IPS-NIHi7 (cell line): ENCODE measurements at regions not wholly inside any gene's neighbourhood (a gene's known extent, or its start where the extent isn't known, plus 50 kb on each side); places are given as distances from the start of the nearest gene placed in this dataset.
"Not testable (repeated sequence)": the region's sequence is repeated elsewhere in the genome, so short reads cannot be mapped to it uniquely, and the experiment has no call there.

Experiments used
- DNase-seq: peaks from one replicate; pipeline ENCODE4 v3.0.0; 2012; ENCODE audit warnings: mixed read lengths; ENCODE audit errors: extremely low spot score

DNA sequence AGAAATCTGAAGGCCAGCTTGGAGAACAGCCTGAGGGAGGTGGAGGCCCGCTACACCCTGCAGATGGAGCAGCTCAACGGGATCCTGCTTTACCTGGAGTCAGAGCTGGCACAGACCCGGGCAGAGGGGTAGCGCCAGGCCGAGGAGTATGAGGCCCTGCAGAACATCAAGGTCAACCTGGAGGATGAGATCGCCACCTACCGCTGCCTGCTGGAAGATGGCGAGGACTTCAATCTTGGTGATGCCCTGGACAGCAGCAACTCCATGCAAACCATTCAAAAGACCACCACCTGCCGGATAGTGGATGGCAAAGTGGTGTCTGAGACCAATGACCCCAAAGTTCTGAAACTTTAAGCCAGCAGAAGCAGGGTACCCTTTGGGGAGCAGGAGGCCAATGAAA, 318.4 kb downstream of the ZFHX3 start:
- DNase-seq: not testable (repeated sequence)

DNA sequence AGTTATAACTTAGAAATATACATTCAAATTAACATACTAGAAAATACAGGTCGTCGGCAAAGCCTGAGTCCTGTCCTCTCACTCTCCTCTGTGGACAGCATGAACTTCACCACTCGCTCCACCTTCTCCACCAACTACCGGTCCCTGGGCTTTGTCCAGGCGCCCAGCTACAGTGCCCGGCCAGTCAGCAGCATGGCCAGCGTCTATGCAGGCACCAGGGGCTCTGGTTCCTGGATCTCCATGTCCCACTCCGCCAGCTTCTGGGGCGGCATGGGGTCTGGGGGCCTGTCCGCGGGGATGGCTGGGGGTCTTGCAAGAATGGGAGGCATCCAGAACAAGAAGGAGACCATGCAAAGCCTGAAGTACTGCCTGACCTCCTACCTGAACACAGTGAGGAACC, 319.4 kb downstream of the ZFHX3 start:
- no peak for DNase-seq

DNA sequence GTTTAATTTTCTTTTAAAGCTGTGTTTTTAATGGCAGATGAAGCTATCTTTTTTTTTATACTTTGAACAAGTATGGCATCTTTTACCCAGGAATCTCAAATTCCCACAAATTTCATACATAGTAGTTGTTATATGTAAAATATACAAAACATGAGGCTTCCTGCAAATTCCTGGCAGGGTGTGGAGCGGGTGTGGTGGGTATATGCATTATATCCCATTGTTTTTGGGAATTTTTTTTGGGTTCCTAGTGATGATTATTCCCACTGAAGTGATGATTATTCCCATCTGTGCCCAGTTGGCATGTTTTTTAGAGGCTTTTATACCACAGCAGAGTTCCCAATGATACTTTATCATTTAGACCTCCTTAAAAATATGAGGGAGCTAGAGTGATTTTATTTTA, 320.4 kb downstream of the ZFHX3 start:
- no peak for DNase-seq

GRCh38 chr16:72725643-72726042, 322.3 kb downstream of the ZFHX3 start:
- no peak for DNase-seq

GRCh38 chr16:72723781-72724180, 324.1 kb downstream of the ZFHX3 start:
- DNase-seq: no peak

DNA sequence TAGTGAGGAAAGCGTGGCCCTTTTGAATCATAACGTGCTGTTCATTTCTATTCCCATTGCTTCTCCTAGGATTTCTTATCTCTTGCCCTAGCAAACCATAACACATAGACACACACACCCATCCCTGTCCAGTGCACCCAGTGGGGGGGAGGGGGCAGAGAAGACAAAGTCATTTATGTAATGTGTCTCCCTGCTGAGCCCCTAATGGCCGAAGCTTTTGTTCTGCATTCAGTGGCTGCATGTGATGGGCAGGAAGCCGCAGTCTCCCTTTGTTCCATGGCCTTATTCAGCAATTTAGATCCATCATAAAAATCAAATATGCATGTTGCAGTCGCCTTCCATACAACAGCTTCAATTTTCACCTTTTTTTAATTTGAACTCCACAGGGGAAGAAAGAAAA, 325.4 kb downstream of the ZFHX3 start:
- peak; percentile 63 for DNase-seq

DNA sequence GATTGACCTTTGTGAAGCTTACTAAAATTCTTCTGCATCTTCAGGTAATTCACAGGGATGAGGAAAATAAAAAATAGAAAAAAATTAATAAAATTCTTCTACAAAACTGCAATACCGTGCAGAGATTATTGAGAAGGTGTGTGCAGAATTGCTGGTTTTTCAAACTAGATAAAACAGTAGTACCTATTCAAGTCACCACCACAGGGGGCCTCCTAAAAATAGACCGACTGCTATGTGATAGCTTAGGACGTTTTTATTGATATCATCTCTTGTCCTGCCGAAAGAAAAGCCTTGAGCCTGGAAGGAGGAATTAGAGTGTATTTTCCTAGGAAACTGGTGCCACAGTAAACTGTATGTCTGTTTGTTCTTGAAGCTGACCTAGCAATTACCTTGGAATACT, 325.9 kb downstream of the ZFHX3 start:
- DNase-seq: no peak

DNA sequence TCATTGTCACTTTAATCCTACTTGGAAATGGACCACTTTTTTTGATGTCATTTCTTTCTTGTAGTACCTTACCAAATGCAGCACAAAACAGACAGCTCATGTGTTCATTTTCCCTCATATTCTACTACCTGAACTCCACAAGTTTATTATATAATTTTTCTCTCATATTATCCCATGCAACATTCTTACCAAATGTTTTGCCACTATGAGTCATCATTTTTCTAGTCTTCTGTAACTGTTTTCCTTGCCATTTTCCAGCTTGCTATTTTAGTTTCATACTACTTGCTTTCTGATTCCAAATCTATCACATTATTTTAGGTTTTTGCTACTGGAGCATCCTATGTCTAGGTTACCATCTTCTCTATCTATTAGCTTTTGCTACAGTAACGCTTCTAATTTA, 332.7 kb downstream of the ZFHX3 start:
- DNase-seq: no peak

- DNase-seq: no peak
These were observed 336.1 kb downstream of the ZFHX3 start for GRCh38 chr16:72711823-72712222.

DNA sequence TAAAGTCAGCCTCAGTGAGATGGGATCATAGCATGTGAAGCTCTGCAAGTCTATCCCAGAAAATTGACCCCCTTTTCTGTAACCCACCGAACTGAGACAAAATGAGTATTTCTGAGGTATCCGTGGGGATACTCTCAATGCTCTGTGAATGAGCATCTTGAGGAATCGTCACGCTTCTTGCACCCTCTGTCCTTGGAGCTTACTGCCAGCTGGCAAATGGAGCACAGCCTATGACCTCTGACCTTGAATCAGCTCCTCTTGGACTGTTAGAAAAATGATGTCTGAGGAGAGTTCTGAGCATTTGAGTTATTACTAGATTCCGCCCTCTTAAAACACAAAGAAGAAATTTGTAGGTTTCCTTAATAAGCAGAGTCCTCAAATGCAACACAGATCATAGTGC, 342.1 kb downstream of the ZFHX3 start:
- DNase-seq: no peak

DNA sequence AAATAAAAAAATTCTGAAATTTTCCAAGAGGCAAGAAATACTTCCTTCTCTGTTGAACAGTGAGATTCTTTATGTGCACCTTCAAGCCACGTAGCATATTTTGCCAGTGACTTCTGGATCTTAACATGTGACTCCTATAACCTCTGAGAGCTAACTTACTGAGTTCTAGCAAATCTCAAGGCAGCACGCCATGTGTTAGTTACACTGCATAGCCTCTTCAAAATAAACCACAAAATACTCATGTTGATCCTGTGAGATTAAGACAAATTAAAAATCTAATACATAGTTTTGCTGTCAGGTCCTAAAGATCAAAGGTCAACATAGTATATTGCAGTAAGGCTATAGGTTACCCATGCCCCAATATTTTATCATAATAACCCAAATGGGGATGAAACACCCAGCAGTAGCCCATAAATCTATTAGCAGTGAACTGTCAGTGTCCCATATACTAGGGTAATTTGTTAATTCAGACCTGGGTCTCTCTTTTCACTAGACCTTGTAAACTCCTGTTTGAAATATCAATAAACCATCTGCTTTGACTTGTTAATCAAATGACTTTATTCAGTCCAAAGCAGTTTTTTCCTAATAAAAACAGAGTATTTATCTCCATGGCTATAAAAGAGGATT, 343.1 kb downstream of the ZFHX3 start:
- no peak for DNase-seq

DNA sequence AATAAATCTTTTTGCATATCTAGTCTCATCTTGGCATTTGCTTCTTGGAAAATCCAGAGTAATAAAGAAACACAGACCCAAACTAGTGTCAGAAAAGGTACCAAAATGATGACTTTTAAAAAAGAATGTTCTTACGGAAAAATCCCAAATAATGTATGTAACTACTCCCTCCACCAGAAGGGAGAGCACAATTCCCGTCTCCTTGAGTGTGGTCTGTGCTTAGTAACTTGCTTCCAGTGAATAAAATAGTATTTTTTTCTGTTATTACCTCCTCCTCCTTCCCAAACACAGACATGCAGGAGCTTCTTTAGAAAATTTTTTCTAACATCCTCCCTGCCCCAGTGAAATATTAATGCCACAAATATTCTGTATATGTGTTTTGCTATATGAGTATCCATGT, 358.1 kb downstream of the ZFHX3 start:
- no peak for DNase-seq

GRCh38 chr16:72680732-72681131, 367.2 kb downstream of the ZFHX3 start:
- DNase-seq: no peak

DNA sequence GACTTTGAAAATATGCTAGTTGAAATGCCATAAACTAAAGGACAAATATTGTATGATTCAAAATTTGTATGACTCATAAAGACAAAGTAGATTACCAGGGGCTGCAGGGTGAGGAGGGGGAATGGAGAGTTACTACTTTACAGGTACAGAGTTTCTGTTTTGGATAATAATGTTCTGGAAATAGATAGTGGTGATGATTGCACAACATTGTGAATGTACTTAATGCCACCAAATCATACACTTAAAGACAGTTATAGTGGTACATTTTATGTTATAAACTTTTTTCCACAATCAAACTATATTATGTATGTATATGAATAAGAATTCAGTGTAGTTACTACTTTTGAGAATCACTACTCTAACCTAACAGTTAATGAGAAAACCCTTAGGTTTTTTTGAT, 368.1 kb downstream of the ZFHX3 start:
- DNase-seq: no peak

DNA sequence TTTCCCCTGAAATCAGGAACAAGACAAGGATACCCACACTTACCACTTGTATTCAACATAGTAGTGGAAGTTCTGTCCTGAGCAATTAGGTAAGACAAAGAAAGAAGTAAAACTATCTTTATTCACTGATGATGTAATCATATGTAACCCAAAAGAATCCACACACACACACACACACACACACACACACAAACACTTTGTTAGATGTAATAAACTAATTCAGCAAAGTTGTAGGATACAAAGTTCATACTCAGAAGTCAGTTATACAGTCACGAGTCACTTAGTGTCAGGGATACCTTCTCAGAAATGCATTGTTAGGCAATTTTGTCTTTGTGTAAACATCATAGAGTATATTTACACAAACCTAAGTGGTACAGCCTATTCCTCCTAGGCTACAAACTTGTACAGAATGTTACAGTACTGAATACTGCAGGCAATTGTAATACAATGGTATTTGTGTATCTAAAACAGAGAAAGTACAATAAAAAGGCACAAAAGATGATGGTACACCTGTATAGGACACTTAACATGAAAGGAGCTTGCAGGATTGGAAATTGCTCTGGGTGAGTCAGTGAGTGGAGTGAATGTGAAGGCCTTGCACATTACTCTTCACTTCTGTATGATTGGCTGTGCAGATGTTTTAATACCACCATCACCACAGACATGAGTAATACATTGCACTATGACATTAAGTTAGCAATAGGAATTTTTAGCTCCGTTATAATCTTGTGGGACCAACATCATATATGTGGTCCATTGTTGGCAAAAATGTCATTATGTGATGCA, 370.1 kb downstream of the ZFHX3 start:
- no peak for DNase-seq

- no peak for DNase-seq
These were observed 374.8 kb downstream of the ZFHX3 start for GRCh38 chr16:72673118-72673517.

DNA sequence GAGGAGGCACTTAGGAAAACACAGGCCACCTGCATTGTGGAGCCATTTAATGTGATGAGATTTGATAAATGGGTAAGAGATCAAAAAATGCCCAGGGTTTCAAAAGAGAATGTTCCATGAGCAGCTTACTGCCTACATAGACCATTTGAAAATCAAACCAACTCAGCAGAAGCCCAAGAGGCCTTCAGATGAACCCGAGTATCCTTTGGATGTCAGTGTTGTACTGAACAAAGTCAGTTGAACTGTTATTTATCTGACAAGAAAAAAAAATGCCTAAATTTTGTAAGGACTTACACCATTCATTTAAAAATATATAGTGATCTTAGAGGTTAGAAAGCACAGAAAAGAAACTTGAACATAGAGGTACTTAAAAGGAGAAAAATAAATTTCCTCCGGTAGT, 381.7 kb downstream of the ZFHX3 start:
- DNase-seq: no peak

DNA sequence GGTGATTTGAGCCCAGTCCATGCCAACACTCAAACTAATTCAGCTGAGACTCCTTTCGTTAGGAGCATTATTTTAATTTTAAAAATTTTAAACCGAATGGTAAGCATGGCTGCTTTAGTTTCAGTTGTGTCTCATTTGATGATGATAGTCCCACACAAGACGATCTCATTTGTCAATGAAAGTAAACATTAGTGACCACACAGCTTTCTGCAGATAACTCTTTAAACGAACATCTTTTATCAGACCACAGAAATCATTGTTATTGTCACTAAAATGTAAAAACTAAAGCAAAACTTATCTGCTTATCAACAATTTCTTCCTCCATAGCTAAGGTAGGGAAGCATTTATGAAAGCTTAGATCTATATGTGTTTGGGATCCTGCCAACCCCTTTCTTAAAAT, 382.2 kb downstream of the ZFHX3 start:
- no peak for DNase-seq

DNA sequence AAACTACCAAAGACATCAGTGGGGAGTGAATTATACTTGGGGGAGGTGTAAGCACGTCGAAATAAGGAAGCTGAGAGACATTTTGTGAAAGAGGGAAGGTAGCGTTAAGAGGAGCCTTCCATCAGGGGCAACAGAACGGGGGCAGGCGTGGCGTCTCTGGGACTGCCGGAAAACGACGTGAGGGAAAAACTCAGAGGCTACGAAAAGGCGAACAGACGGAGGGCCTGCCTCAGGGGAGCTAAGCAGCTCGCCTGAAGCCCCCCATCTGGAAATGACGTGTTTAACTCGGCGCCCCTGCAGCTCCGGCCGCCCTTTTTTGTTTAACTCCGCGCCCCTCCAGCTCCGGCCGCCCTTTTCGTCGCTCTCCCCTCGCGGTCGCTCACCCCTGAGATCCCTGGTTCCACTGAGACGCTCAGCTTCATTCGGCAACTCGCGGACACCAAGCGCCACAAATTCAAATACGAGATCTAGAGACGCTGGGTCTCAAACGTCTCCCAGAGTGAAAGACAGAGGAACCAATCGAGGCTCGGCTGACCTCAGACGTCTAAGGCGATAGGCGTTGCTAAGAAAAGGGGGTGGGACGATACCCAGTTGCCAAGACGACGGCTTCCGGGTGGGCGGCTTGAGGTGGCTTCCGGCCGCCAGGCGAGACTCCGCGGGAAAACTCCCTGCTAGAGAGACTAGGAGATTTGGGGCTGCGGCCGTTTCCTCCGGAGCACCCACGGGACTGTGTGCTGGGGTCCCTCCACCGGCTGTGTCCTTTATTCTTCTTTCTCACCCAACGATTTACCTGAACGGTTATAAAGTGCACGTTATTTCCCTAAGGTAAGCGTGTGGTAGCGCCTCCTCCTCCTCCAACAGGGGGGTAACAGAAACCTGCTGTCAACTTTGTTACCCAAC, 383.2 kb downstream of the ZFHX3 start:
- DNase-seq: peak; percentile 99

DNA sequence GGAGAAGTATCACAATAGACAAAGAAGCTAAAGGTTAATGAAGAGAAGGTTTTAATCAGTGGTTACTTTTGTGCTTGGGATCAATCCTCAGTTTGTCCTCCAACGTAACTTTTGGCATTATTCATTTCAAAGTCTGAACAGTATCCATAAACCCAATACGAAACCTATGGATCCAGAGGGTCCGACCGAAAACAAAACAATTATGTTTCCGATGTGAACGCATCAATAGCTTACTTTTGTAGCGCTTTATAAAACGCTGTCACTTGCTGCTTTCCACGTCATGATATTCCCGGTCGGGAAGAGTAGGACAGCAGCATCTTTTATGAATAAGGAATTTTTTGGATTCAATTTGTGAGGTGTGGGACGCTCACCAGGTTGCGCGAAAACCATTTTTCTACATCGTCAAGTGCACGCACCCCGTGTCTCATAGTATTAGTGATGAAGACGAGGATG, 383.8 kb downstream of the ZFHX3 start:
- no peak for DNase-seq

GRCh38 chr16:72658888-72659717, 388.8 kb downstream of the ZFHX3 start:
- DNase-seq: no peak

DNA sequence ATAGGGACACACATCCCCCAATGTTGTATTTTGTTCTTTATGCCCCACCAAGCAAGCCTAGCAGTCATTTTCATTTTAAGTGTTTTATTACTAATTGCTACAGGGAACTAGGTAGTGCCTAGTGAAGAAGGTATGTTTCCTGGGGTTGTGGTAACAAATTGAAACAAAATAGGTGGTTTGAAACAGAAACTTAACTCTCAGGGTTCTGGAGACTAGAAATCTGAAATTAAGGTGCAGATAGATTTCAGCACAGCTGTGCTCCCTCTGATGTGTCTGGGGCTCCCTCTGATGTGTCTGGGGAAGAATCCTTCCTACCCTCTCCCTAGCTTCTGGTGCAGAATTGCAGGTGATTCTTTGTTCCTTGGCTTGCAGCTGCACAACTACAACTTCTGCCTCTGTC, 390.1 kb downstream of the ZFHX3 start:
- DNase-seq: no peak
